ENCODE measurements at regions not wholly inside any gene's neighbourhood (a gene's known extent, or its start where the extent isn't known, plus 50 kb on each side); places are given as distances from the start of the nearest gene placed in this dataset.
A peak's percentile ranks its signal among the peaks of the same experiment; 100 is the strongest.

DNA sequence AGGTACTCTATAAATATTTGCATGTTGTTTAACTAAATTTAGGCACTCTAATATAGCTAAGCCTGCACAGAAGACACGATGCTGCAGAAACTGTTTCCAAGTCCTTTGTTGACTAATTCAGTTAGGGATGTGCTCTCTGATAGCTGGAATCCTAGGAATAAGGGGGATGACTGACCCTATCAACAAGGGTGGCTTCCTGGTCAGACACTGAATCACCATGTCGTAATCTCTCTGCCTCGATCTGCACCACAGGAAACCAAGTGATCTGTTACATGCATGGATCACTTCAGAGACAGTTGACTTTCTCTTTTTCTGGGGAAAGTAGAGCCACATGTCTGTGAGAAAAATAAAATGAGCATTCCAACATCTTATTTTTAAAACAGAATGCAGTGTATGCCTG lies 169.1 kb downstream of the GUCY2F start:
- no peak for DNase-seq

- DNase-seq: no peak
Measured at GRCh38 chrX:109310031-109310430, 171.9 kb downstream of the GUCY2F start.

DNA sequence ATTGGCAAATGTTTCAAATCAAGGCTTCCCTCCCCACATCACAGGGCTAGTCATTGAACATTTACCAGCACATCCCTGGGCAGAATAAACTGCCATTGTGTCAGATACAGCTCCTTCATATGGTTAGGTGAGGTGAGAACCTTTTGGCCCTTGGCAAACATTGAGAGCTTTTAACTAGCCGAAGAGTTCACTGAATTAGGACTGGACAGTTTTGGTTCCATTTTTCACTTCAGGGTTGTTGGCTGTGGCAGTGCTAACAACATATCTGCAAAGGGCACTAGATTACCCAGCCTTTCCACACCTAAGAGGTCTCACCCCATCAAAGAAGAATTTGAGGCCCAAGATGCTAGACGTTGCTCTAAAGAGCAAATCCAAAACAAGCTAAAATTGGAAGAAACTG lies 180.7 kb downstream of the GUCY2F start:
- DNase-seq: no peak

GRCh38 chrX:109300415-109300814 lies 181.5 kb downstream of the GUCY2F start:
- DNase-seq: no peak

- no peak for DNase-seq
Measured at GRCh38 chrX:109299091-109299490, 182.8 kb downstream of the GUCY2F start.

- DNase-seq: no peak
Measured at GRCh38 chrX:109294097-109294814, 187.6 kb downstream of the GUCY2F start.

DNA sequence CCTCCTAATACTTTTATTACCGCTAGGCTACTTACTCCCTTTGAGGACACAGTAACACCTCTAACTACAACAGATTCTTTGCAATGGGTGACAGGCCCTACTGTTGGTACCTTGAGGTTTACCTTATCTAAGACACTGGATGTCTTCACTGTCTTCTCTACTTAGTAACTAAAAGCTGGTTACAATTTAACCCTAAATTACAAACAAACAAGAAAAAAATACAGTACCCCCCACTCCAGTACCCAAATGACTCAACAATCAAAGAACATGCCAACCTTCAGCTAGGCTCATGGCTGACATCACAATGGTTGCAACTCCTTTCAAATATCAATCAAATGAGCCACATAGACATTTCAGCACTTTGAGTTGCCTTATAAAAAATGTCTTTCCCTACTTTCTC lies 198.0 kb downstream of the GUCY2F start:
- no peak for DNase-seq

DNA sequence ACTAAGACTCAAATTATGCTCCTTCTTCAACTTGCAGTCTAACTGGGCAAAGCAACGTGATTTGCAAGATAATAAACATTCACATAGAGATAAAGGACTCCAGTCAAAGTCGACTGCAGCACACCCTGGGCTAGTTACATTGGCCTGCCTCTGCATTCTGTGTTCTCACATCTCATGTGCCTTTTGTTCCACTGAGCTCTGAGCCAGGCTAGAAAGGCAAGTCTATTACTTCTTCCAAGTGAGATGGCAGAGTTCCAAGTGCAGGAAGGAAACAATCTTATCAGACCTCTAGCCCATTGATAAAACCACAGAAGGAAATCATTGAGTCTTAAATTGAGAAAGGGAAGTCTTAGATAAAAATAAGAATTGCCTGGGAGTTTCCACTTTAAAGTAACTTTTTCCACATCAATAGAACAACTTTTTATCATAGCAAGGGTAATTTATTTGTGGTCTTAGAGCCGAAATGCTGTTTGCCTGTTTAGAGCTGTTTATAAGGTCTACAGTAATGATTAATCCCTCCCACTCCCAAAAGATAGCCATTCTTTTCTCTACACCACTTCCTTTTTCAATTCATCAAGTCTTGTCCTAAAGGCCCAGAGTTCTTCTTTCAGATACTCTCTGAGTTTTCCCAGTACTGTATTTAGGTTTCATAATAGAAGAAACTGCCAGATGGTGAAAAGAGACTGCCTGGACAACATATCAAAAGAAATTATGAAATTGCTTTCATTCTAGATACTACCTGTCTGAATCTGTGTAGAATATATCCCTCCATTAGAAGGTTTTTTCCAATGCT lies 200.2 kb downstream of the GUCY2F start:
- no peak for DNase-seq

GRCh38 chrX:109274806-109275205 lies 207.1 kb downstream of the GUCY2F start:
- DNase-seq: no peak

GRCh38 chrX:109270580-109271484 lies 211.1 kb downstream of the GUCY2F start:
- DNase-seq: peak in 1 of 2 experiments; percentile 0

GRCh38 chrX:109268340-109268739 lies 213.5 kb downstream of the GUCY2F start:
- no peak for DNase-seq

DNA sequence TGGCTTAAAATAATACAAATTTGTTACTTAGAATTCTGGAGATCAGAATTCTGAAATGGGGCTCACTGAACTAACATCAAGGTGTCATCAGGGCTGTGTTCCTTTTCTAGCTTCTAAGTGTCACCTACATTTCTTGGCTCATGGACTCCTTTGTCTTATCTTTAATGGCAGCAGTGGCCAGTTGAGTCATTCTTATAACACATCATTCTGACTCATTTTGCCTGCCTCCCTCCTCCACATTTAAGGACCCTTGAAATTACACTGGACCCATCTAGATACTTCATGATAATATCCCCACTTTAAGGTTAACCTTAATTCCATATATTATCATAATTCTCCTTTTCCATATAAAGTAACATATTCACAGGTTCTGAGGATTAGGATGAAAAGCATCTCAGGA lies 215.9 kb downstream of the GUCY2F start:
- no peak for DNase-seq

- DNase-seq: no peak
Measured at GRCh38 chrX:109264878-109265277, 217.0 kb downstream of the GUCY2F start.

GRCh38 chrX:109261279-109261678 lies 220.6 kb downstream of the GUCY2F start:
- DNase-seq: no peak

GRCh38 chrX:109252789-109253188 lies 229.1 kb downstream of the GUCY2F start:
- no peak for DNase-seq

- no peak for DNase-seq
Measured at GRCh38 chrX:109218761-109219160, 263.1 kb downstream of the GUCY2F start.

GRCh38 chrX:109199726-109200125 lies 282.2 kb downstream of the GUCY2F start:
- DNase-seq: no peak

DNA sequence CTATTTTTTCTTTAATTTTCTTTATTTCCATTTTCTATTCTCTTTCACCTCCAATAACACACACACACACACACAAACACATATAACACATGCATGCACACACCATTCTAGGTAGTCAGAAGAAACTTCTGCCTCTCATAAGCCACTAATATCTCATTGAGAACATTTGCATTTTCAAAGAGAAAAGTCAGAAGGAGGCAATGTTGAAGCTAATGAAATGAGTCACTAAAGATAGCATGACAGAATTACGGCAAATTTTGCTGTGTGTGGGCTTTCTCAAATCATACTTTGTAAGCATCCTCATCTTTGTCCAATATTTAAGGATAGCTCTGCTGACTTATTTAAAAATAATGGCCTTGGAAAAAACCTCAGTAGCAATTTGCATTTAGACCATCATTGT lies 291.3 kb downstream of the GUCY2F start:
- DNase-seq: no peak

DNA sequence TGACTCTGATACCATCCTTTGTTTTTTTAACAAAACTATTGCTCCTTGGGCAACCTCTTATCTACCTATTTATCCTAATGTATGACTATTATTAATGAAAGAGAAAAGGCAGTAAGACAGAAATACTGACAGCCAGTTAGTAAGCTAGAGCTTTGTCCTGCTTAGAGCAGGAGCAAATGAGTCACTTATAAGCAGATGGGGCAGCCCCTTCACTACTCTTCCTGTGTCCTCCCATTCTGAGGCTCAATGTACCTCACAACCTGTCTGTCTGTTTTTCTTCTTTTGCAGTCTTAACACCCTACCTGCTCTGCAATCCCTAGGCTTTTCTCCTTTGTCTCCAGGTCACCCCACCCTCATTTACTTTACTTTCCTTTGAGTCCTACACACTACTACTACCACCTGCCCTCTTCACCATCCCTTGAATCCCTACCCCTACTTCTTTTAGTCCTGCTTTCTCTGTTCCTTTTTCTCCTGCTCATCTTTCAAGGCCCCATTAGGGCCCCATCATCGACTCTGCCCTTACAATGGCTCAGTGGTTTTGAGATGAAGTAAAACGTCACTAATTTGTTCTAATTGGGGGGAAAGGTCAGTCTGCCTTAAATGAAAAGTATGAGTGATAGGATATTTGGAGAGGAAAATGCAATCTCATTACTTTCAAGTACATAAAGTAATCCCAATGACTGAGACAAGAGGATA lies 294.3 kb downstream of the GUCY2F start:
- DNase-seq: no peak

- DNase-seq: no peak
Measured at GRCh38 chrX:109186939-109187338, 294.9 kb downstream of the GUCY2F start.

- DNase-seq: no peak
Measured at GRCh38 chrX:109184506-109185139, 297.3 kb downstream of the GUCY2F start.

- no peak for DNase-seq
Measured at GRCh38 chrX:109172091-109172602, 309.7 kb downstream of the GUCY2F start.

Measured in stimulated activated CD4-positive, alpha-beta T cell treated with anti-CD3 and anti-CD28 coated beads, Interleukin-4, amount 100 ng/mL, for 4 hours (primary cell).